ENCODE measurements at regions not wholly inside any gene's neighbourhood (a gene's known extent, or its start where the extent isn't known, plus 50 kb on each side); places are given as distances from the start of the nearest gene placed in this dataset.

DNA sequence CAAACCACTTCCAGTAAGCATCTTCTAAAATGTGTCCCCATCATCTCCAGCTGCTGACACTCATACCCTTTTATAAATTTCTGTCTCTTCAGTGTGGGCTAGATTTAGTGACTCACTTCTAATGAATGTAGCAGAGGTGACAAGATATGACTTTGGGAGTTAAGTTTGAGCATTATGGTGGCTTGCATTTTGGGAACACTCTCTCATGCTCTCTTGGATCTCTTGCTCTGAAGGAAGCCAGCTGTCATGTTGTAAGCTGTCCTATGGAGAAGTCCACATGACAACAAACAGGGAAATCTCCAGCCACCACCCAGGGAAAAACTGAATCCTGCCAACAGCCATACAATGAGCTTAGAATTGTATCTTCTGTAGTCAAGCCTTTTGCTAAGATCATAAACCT, 691.3 kb upstream of the PCDH7 start:
- TF ChIP-seq CTCF (optimal IDR thresholded peaks at IDR 0.05 in 1 of 3, IDR thresholded peaks at IDR 0.05 in 1 of 3, conservative IDR thresholded peaks at IDR 0.05 in 1 of 3; ENCODE audit: extremely low read depth in 1 of 3, insufficient read depth in 2 of 3, low read length in 3 of 3): no peak
- no peak for TF ChIP-seq EZH2 (IDR thresholded peaks at IDR 0.05; ENCODE audit: low read length)

Measured in keratinocyte (primary cell).